HUES64 (cell line): ENCODE measurements at regions not wholly inside any gene's neighbourhood (a gene's known extent, or its start where the extent isn't known, plus 50 kb on each side); places are given as distances from the start of the nearest gene placed in this dataset.

Experiments
- H3K27ac ChIP-seq: 2 replicates; pipeline ENCODE4 v1.7.0; 2013; ENCODE audit warnings: low read depth, low read length, inconsistent platforms
- H3K27me3 ChIP-seq: 2 replicates; pipeline ENCODE4 v1.6.1; 2013; ENCODE audit warnings: mild to moderate bottlenecking, low read length; ENCODE audit not compliant: insufficient read depth
- H3K36me3 ChIP-seq: 2 replicates; pipeline ENCODE4 v1.6.1; 2013; ENCODE audit warnings: mild to moderate bottlenecking, low read length; ENCODE audit not compliant: insufficient read depth
- H3K4me1 ChIP-seq: 2 replicates; pipeline ENCODE4 v1.6.1; 2013; ENCODE audit warnings: mild to moderate bottlenecking, low read length, moderate library complexity; ENCODE audit not compliant: insufficient read depth
- H3K4me3 ChIP-seq: 2 replicates; pipeline ENCODE4 v1.5.1; 2013; ENCODE audit warnings: mild to moderate bottlenecking, low read length, moderate library complexity
- H3K9ac ChIP-seq: 2 replicates; pipeline ENCODE4 v1.6.1; 2013; ENCODE audit warnings: mild to moderate bottlenecking, low read depth, low read length
- H3K9me3 ChIP-seq: 2 replicates; pipeline ENCODE4 v1.6.1; 2013; ENCODE audit warnings: low read depth, low read length; ENCODE audit not compliant: insufficient read depth
- WGBS: fragments of 150-250, 120-280 bp; methylation state at CpG from one replicate; pipeline ENCODE4 v1.1.7; 2013; ENCODE audit warnings: missing lambda C conversion rate; 5-methylcytosine and 5-hydroxymethylcytosine counted together

GRCh38 chr13:69418319-69418718, 689.3 kb upstream of the ATXN8OS start:
- Histone ChIP-seq H3K27ac (no peak overlapping the region), H3K4me3 (no peak overlapping the region), H3K4me1 (peaks cover 16% of the 10 kb centered on the region), H3K9me3 (peaks cover 10% of the 10 kb centered on the region; the same call in 1 of the 2 replicates), H3K9ac (no peak overlapping the region), H3K27me3 (no peaks in the 10 kb centered on the region), H3K36me3 (no peaks in the 10 kb centered on the region)

- WGBS = 100% methylated on average over 1 of the region's 1 CpG
- Histone ChIP-seq H3K27me3 (no peaks in the 10 kb centered on the region), H3K9me3 (peaks cover 7% of the 10 kb centered on the region; the same call in 1 of the 2 replicates), H3K9ac (no peak overlapping the region), H3K4me3 (no peak overlapping the region), H3K4me1 (no peaks in the 10 kb centered on the region), H3K36me3 (no peaks in the 10 kb centered on the region), H3K27ac (no peak overlapping the region)
Observed at GRCh38 chr13:69410761-69411160, 696.9 kb upstream of the ATXN8OS start.

- Histone ChIP-seq H3K4me3 (no peak overlapping the region), H3K4me1 (no peaks in the 10 kb centered on the region), H3K27me3 (no peaks in the 10 kb centered on the region), H3K9me3 (no peaks in the 10 kb centered on the region), H3K9ac (no peak overlapping the region), H3K36me3 (no peaks in the 10 kb centered on the region), H3K27ac (no peak overlapping the region)
- WGBS = 100% methylated on average over 1 of the region's 2 CpGs
Observed at GRCh38 chr13:69391756-69392155, 715.9 kb upstream of the ATXN8OS start.

- H3K4me3 ChIP-seq = no peak overlapping the region
- H3K9me3 ChIP-seq = no peaks in the 10 kb centered on the region
- no peak overlapping the region for H3K27ac ChIP-seq
- 69% methylated on average over 4 of the region's 4 CpGs for WGBS
- no peaks in the 10 kb centered on the region for H3K27me3 ChIP-seq
- no peaks in the 10 kb centered on the region for H3K36me3 ChIP-seq
- no peaks in the 10 kb centered on the region for H3K4me1 ChIP-seq
- H3K9ac ChIP-seq = no peak overlapping the region
Observed at GRCh38 chr13:69389899-69390298, 717.7 kb upstream of the ATXN8OS start.

- H3K4me3 ChIP-seq = no peak overlapping the region
- 98% methylated on average over 5 of the region's 5 CpGs for WGBS
- no peak overlapping the region for H3K9ac ChIP-seq
- H3K36me3 ChIP-seq = no peaks in the 10 kb centered on the region
- H3K4me1 ChIP-seq = no peaks in the 10 kb centered on the region
- no peak overlapping the region for H3K27ac ChIP-seq
- H3K27me3 ChIP-seq = no peaks in the 10 kb centered on the region
- H3K9me3 ChIP-seq = no peaks in the 10 kb centered on the region
Observed at GRCh38 chr13:69373747-69374425, 733.7 kb upstream of the ATXN8OS start.

GRCh38 chr13:69363360-69363759, 744.3 kb upstream of the ATXN8OS start:
- Histone ChIP-seq H3K36me3 (no peaks in the 10 kb centered on the region), H3K27me3 (no peaks in the 10 kb centered on the region), H3K4me3 (no peak overlapping the region), H3K4me1 (no peaks in the 10 kb centered on the region), H3K27ac (no peak overlapping the region), H3K9ac (no peak overlapping the region), H3K9me3 (no peaks in the 10 kb centered on the region)
- WGBS = 89% methylated on average over 1 of the region's 3 CpGs

- no peaks in the 10 kb centered on the region for H3K4me1 ChIP-seq
- no peaks in the 10 kb centered on the region for H3K9me3 ChIP-seq
- H3K36me3 ChIP-seq = no peaks in the 10 kb centered on the region
- H3K4me3 ChIP-seq = no peak overlapping the region
- 98% methylated on average over 3 of the region's 3 CpGs for WGBS
- H3K9ac ChIP-seq = no peak overlapping the region
- H3K27ac ChIP-seq = no peak overlapping the region
- no peaks in the 10 kb centered on the region for H3K27me3 ChIP-seq
Observed at GRCh38 chr13:69331245-69331644, 776.4 kb upstream of the ATXN8OS start.

GRCh38 chr13:69324090-69324886, 783.3 kb upstream of the ATXN8OS start:
- no peaks in the 10 kb centered on the region for H3K27me3 ChIP-seq
- WGBS = 79% methylated on average over 2 of the region's 2 CpGs
- no peaks in the 10 kb centered on the region for H3K36me3 ChIP-seq
- H3K4me3 ChIP-seq = no peak overlapping the region
- H3K4me1 ChIP-seq = peaks cover 6% of the 10 kb centered on the region; the same call in 1 of the 2 replicates
- no peak overlapping the region for H3K27ac ChIP-seq
- no peak overlapping the region for H3K9ac ChIP-seq
- no peaks in the 10 kb centered on the region for H3K9me3 ChIP-seq

GRCh38 chr13:69319656-69320055, 788.0 kb upstream of the ATXN8OS start:
- Histone ChIP-seq H3K27ac (no peak overlapping the region), H3K36me3 (no peaks in the 10 kb centered on the region), H3K27me3 (no peaks in the 10 kb centered on the region), H3K9ac (no peak overlapping the region), H3K9me3 (no peaks in the 10 kb centered on the region), H3K4me1 (peaks cover 6% of the 10 kb centered on the region; the same call in 1 of the 2 replicates), H3K4me3 (no peak overlapping the region)
- 98% methylated on average over 3 of the region's 3 CpGs for WGBS

- Histone ChIP-seq H3K4me3 (no peak overlapping the region), H3K9ac (no peak overlapping the region), H3K4me1 (no peaks in the 10 kb centered on the region), H3K27ac (no peak overlapping the region), H3K9me3 (no peaks in the 10 kb centered on the region), H3K27me3 (no peaks in the 10 kb centered on the region), H3K36me3 (no peaks in the 10 kb centered on the region)
- 89% methylated on average over 3 of the region's 3 CpGs for WGBS
Observed at GRCh38 chr13:69315039-69315438, 792.6 kb upstream of the ATXN8OS start.

- WGBS = no CpG with 5 or more reads among the region's 1 CpG
- no peaks in the 10 kb centered on the region for H3K27me3 ChIP-seq
- no peaks in the 10 kb centered on the region for H3K36me3 ChIP-seq
- no peaks in the 10 kb centered on the region for H3K9me3 ChIP-seq
- no peak overlapping the region for H3K9ac ChIP-seq
- no peak overlapping the region for H3K27ac ChIP-seq
- H3K4me1 ChIP-seq = no peaks in the 10 kb centered on the region
- H3K4me3 ChIP-seq = no peak overlapping the region
Observed at GRCh38 chr13:69306766-69307165, 800.9 kb upstream of the ATXN8OS start.
